Trophoblast cell (in vitro differentiated cells and primary cell): ENCODE measurements at regions not wholly inside any gene's neighbourhood (a gene's known extent, or its start where the extent isn't known, plus 50 kb on each side); places are given as distances from the start of the nearest gene placed in this dataset.
A peak's percentile ranks its signal among the peaks of the same experiment; 100 is the strongest.

Source experiments
- DNase-seq, 2 donors: peaks; one replicate each; pipeline ENCODE4 v3.0.0-alpha.2; 2016
- H2AFZ ChIP-seq: 2 replicates; pipeline ENCODE4 v1.6.1; 2013; ENCODE audit warnings: low read length, moderate library complexity, mild to moderate bottlenecking; ENCODE audit not compliant: insufficient read depth, poor library complexity
- H2AK5ac ChIP-seq: 2 replicates; pipeline ENCODE4 v1.6.1; 2013; ENCODE audit warnings: mild to moderate bottlenecking, low read length
- H2BK120ac ChIP-seq: 2 replicates; pipeline ENCODE4 v1.6.1; 2013; ENCODE audit warnings: low read length, mild to moderate bottlenecking, moderate library complexity; ENCODE audit not compliant: insufficient read depth, poor library complexity
- H2BK12ac ChIP-seq: 2 replicates; pipeline ENCODE4 v1.6.1; 2013; ENCODE audit warnings: mild to moderate bottlenecking, low read length, moderate library complexity
- H2BK5ac ChIP-seq: 2 replicates; pipeline ENCODE4 v1.6.1; 2013; ENCODE audit warnings: low read length, low read depth, moderate library complexity, mild to moderate bottlenecking; ENCODE audit not compliant: poor library complexity
- H3K14ac ChIP-seq: 2 replicates; pipeline ENCODE4 v1.6.1; 2013; ENCODE audit warnings: mild to moderate bottlenecking, low read length
- H3K18ac ChIP-seq: 2 replicates; pipeline ENCODE4 v1.6.1; 2013; ENCODE audit warnings: mild to moderate bottlenecking, low read length
- H3K23ac ChIP-seq: 2 replicates; pipeline ENCODE4 v1.6.1; 2013; ENCODE audit warnings: low read length
- H3K27ac ChIP-seq: 2 replicates; pipeline ENCODE4 v1.5.1; 2013; ENCODE audit warnings: low read depth, mild to moderate bottlenecking, inconsistent platforms, low read length, moderate library complexity
- H3K27me3 ChIP-seq: 2 replicates; pipeline ENCODE4 v1.6.1; 2013; ENCODE audit warnings: inconsistent platforms, mild to moderate bottlenecking, low read length, moderate library complexity; ENCODE audit not compliant: insufficient read depth
- H3K36me3 ChIP-seq, 2 experiments: 1 replicate in 1 of 2; 2 replicates in 1 of 2; pipeline ENCODE4 v1.6.1; 2013; ENCODE audit warnings: low read length in 2 of 2, mild to moderate bottlenecking in 2 of 2, moderate library complexity in 1 of 2; ENCODE audit not compliant: insufficient read depth in 2 of 2, control insufficient read depth in 1 of 2
- H3K4ac ChIP-seq: 2 replicates; pipeline ENCODE4 v1.6.1; 2013; ENCODE audit warnings: low read depth, mild to moderate bottlenecking, low read length, moderate library complexity
- H3K4me1 ChIP-seq, 2 experiments: 1 replicate in 1 of 2; 2 replicates in 1 of 2; pipeline ENCODE4 v1.6.1; 2013; ENCODE audit warnings: low read length in 2 of 2, mild to moderate bottlenecking in 2 of 2, moderate library complexity in 1 of 2; ENCODE audit not compliant: insufficient read depth in 2 of 2, control insufficient read depth in 1 of 2
- H3K4me2 ChIP-seq: 2 replicates; pipeline ENCODE4 v1.6.1; 2013; ENCODE audit warnings: inconsistent platforms, mild to moderate bottlenecking, low read length, moderate library complexity
- H3K4me3 ChIP-seq: 2 replicates; pipeline ENCODE4 v1.5.1; 2013; ENCODE audit warnings: mild to moderate bottlenecking, low read depth, low read length, inconsistent platforms
- H3K79me1 ChIP-seq: one replicate; pipeline ENCODE4 v1.6.1; 2013; ENCODE audit warnings: low read length
- H3K79me2 ChIP-seq: 2 replicates; pipeline ENCODE4 v1.6.1; 2013; ENCODE audit warnings: low read length, mild to moderate bottlenecking; ENCODE audit not compliant: control insufficient read depth, insufficient read depth, poor library complexity
- H3K9ac ChIP-seq: 2 replicates; pipeline ENCODE4 v1.6.1; 2013; ENCODE audit warnings: mild to moderate bottlenecking, low read length
- H3K9me3 ChIP-seq: 2 replicates; pipeline ENCODE4 v1.6.1; 2013; ENCODE audit warnings: low read depth, mild to moderate bottlenecking, control low read depth, inconsistent platforms, low read length; ENCODE audit not compliant: insufficient read depth
- H4K12ac ChIP-seq: 2 replicates; pipeline ENCODE4 v1.6.1; 2013; ENCODE audit warnings: low read depth, mild to moderate bottlenecking, low read length, moderate library complexity
- H4K8ac ChIP-seq: 2 replicates; pipeline ENCODE4 v1.6.1; 2013; ENCODE audit warnings: low read depth, mild to moderate bottlenecking, low read length, moderate library complexity
- H4K91ac ChIP-seq: one replicate; pipeline ENCODE4 v1.6.1; 2013; ENCODE audit warnings: low read depth, mild to moderate bottlenecking, low read length, moderate library complexity
- WGBS: extraction: QIAGEN DNeasy Blood & Tissue Kit; methylation state at CpG from one replicate; pipeline ENCODE4 v1.1.7; 2013; ENCODE audit warnings: missing lambda C conversion rate; ENCODE audit not compliant: insufficient read length, insufficient coverage; ENCODE audit errors: extremely low coverage; 5-methylcytosine and 5-hydroxymethylcytosine counted together

GRCh38 chr17:45700171-45701090, 83.7 kb upstream of the CRHR1 start:
- no peaks in the 10 kb centered on the region for H3K36me3 ChIP-seq

GRCh38 chr17:45702666-45703266, 81.4 kb upstream of the CRHR1 start:
- no peak overlapping the region for H3K4ac ChIP-seq
- H3K4me2 ChIP-seq = no peak overlapping the region
- H2BK120ac ChIP-seq = no peak overlapping the region
- H3K79me2 ChIP-seq = no peaks in the 10 kb centered on the region
- H3K27me3 ChIP-seq = no peaks in the 10 kb centered on the region
- H3K79me1 ChIP-seq = no peaks in the 10 kb centered on the region
- no peak overlapping the region for H4K8ac ChIP-seq
- H2BK5ac ChIP-seq = no peak overlapping the region
- H2AFZ ChIP-seq = no peak overlapping the region
- no peaks in the 10 kb centered on the region for H3K4me1 ChIP-seq
- H2BK12ac ChIP-seq = no peak overlapping the region
- no peaks in the 10 kb centered on the region for H3K36me3 ChIP-seq
- H3K27ac ChIP-seq = no peak overlapping the region
- no peak overlapping the region for H2AK5ac ChIP-seq
- DNase-seq = peak in 1 of 2 donors; percentile 49
- no peak overlapping the region for H4K12ac ChIP-seq
- no peak overlapping the region for H3K9ac ChIP-seq
- H3K4me3 ChIP-seq = no peak overlapping the region
- no CpG with 5 or more reads among the region's 1 CpG for WGBS
- no peak overlapping the region for H3K18ac ChIP-seq
- H4K91ac ChIP-seq = no peak overlapping the region
- no peak overlapping the region for H3K14ac ChIP-seq
- no peak overlapping the region for H3K23ac ChIP-seq
- no peaks in the 10 kb centered on the region for H3K9me3 ChIP-seq

More at GRCh38 chr17:45700171-45701090, 83.7 kb upstream of the CRHR1 start:
- H3K4ac ChIP-seq = no peak overlapping the region
- H3K9ac ChIP-seq = no peak overlapping the region
- DNase-seq = no peak
- no peak overlapping the region for H2AK5ac ChIP-seq
- H3K27ac ChIP-seq = no peak overlapping the region
- H3K4me2 ChIP-seq = no peak overlapping the region
- WGBS = no CpG with 5 or more reads among the region's 7 CpGs
- no peak overlapping the region for H2BK12ac ChIP-seq
- H2BK120ac ChIP-seq = no peak overlapping the region
- no peaks in the 10 kb centered on the region for H3K79me1 ChIP-seq
- H4K91ac ChIP-seq = no peak overlapping the region
- no peaks in the 10 kb centered on the region for H3K4me1 ChIP-seq
- H4K8ac ChIP-seq = no peak overlapping the region
- no peaks in the 10 kb centered on the region for H3K9me3 ChIP-seq
- H2AFZ ChIP-seq = no peak overlapping the region
- no peak overlapping the region for H3K23ac ChIP-seq
- no peaks in the 10 kb centered on the region for H3K27me3 ChIP-seq
- no peak overlapping the region for H4K12ac ChIP-seq
- no peak overlapping the region for H3K4me3 ChIP-seq
- no peak overlapping the region for H3K18ac ChIP-seq
- H2BK5ac ChIP-seq = no peak overlapping the region
- no peaks in the 10 kb centered on the region for H3K79me2 ChIP-seq
- no peak overlapping the region for H3K14ac ChIP-seq

- no peak overlapping the region for H3K4ac ChIP-seq
- no CpG with 5 or more reads among the region's 5 CpGs for WGBS
Measured at GRCh38 chr17:45703348-45703747, 80.8 kb upstream of the CRHR1 start.

GRCh38 chr17:45703806-45704205, 80.3 kb upstream of the CRHR1 start:
- Histone ChIP-seq H3K79me1 (no peaks in the 10 kb centered on the region), H2BK12ac (no peak overlapping the region), H4K8ac (no peak overlapping the region), H3K4me2 (no peak overlapping the region), H2AFZ (no peak overlapping the region), H2BK120ac (no peak overlapping the region), H4K12ac (no peak overlapping the region), H2BK5ac (no peak overlapping the region), H3K79me2 (no peaks in the 10 kb centered on the region), H3K36me3 (no peaks in the 10 kb centered on the region), H3K9ac (no peak overlapping the region), H3K23ac (no peak overlapping the region), H4K91ac (no peak overlapping the region), H3K18ac (no peak overlapping the region), H3K9me3 (no peaks in the 10 kb centered on the region), H3K4me1 (no peaks in the 10 kb centered on the region), H3K27ac (no peak overlapping the region), H3K27me3 (no peaks in the 10 kb centered on the region), H3K14ac (no peak overlapping the region), H3K4me3 (no peak overlapping the region), H2AK5ac (no peak overlapping the region), H3K4ac (no peak overlapping the region)
- WGBS = no CpG with 5 or more reads among the region's 1 CpG
- DNase-seq = no peak

More at GRCh38 chr17:45703348-45703747, 80.8 kb upstream of the CRHR1 start:
- no peaks in the 10 kb centered on the region for H3K36me3 ChIP-seq
- H2BK12ac ChIP-seq = no peak overlapping the region
- H3K18ac ChIP-seq = no peak overlapping the region
- H3K79me2 ChIP-seq = no peaks in the 10 kb centered on the region
- H2BK120ac ChIP-seq = no peak overlapping the region
- H3K14ac ChIP-seq = no peak overlapping the region
- H2AK5ac ChIP-seq = no peak overlapping the region
- H3K27me3 ChIP-seq = no peaks in the 10 kb centered on the region
- no peak overlapping the region for H3K9ac ChIP-seq
- H3K4me1 ChIP-seq = no peaks in the 10 kb centered on the region
- H4K91ac ChIP-seq = no peak overlapping the region
- H3K23ac ChIP-seq = no peak overlapping the region
- no peak overlapping the region for H3K27ac ChIP-seq
- H2BK5ac ChIP-seq = no peak overlapping the region
- H4K12ac ChIP-seq = no peak overlapping the region
- no peak overlapping the region for H2AFZ ChIP-seq
- H3K4me2 ChIP-seq = no peak overlapping the region
- no peaks in the 10 kb centered on the region for H3K9me3 ChIP-seq
- H4K8ac ChIP-seq = no peak overlapping the region
- no peak for DNase-seq
- no peak overlapping the region for H3K4me3 ChIP-seq
- H3K79me1 ChIP-seq = no peaks in the 10 kb centered on the region
